Right atrium auricular region (tissue), 2 donors: ENCODE measurements at regions not wholly inside any gene's neighbourhood (a gene's known extent, or its start where the extent isn't known, plus 50 kb on each side); places are given as distances from the start of the nearest gene placed in this dataset.

Source experiments
- DNase-seq: peaks from one replicate; pipeline ENCODE4 v3.0.0-alpha.2; 2019; ENCODE audit warnings: low spot score
- H3K27ac ChIP-seq, 2 donors: fragments of 200-600 bp; sonication (generic); 1 replicate in 1 of 2; 2 replicates in 1 of 2; pipeline ENCODE4 v1.5.1; 2016 to 2019
- H3K27me3 ChIP-seq, 2 donors: fragments of 200-600 bp; sonication (generic); one replicate each; pipeline versions ENCODE4 v1.5.1 to v1.6.0; 2017 to 2019
- H3K36me3 ChIP-seq: fragments of 200-600 bp; sonication (generic); one replicate; pipeline ENCODE4 v1.5.1; 2016
- H3K4me1 ChIP-seq, 2 donors: fragments of 200-600 bp; sonication (generic); one replicate each; pipeline versions ENCODE4 v1.5.1 to v1.6.0; 2017 to 2019
- H3K4me3 ChIP-seq, 2 donors: fragments of 200-600 bp; sonication (generic); 1 replicate in 1 of 2; 2 replicates in 1 of 2; pipeline ENCODE4 v1.5.1; 2017 to 2019; ENCODE audit warnings: mild to moderate bottlenecking in 1 of 2, moderate library complexity in 1 of 2
- H3K9me3 ChIP-seq, 2 donors: fragments of 200-600 bp; sonication (generic); one replicate each; pipeline ENCODE4 v1.5.1; 2019
- CTCF ChIP-seq, 2 donors: fragments of 200-600 bp; sonication (generic); IDR thresholded peaks; one replicate each; pipeline ENCODE4 v1.5.1; 2019; ENCODE audit warnings: antibody characterized with exemption in 2 of 2

GRCh38 chr3:80157546-80157945 is 389.7 kb upstream of the ROBO1 start:
- H3K4me1 ChIP-seq, result no peaks in the 10 kb centered on the region
- TF ChIP-seq CTCF (IDR thresholded peaks at IDR 0.05), result no peak
- no peaks in the 10 kb centered on the region for H3K27me3 ChIP-seq
- H3K36me3 ChIP-seq, result no peaks in the 10 kb centered on the region
- no peaks in the 10 kb centered on the region for H3K9me3 ChIP-seq
- H3K27ac ChIP-seq, result no peak overlapping the region
- DNase-seq, result no peak
- H3K4me3 ChIP-seq, result no peak overlapping the region

- H3K4me3 ChIP-seq, result no peak overlapping the region
- DNase-seq, result no peak
- H3K36me3 ChIP-seq, result no peaks in the 10 kb centered on the region
- H3K4me1 ChIP-seq, result no peaks in the 10 kb centered on the region
- no peak for TF ChIP-seq CTCF (IDR thresholded peaks at IDR 0.05)
- H3K27ac ChIP-seq, result no peak overlapping the region
- H3K27me3 ChIP-seq, result no peaks in the 10 kb centered on the region
- H3K9me3 ChIP-seq, result no peaks in the 10 kb centered on the region
These were observed 384.9 kb upstream of the ROBO1 start for GRCh38 chr3:80152692-80153091.

GRCh38 chr3:80142714-80143113 is 374.9 kb upstream of the ROBO1 start:
- no peak for DNase-seq
- H3K4me1 ChIP-seq, result no peaks in the 10 kb centered on the region
- H3K9me3 ChIP-seq, result no peaks in the 10 kb centered on the region
- no peak overlapping the region for H3K4me3 ChIP-seq
- no peak overlapping the region for H3K27ac ChIP-seq
- H3K36me3 ChIP-seq, result no peaks in the 10 kb centered on the region
- TF ChIP-seq CTCF (IDR thresholded peaks at IDR 0.05), result no peak
- no peaks in the 10 kb centered on the region for H3K27me3 ChIP-seq

GRCh38 chr3:80141557-80141956 is 373.8 kb upstream of the ROBO1 start:
- Histone ChIP-seq H3K36me3 (no peaks in the 10 kb centered on the region), H3K4me3 (no peak overlapping the region), H3K4me1 (no peaks in the 10 kb centered on the region), H3K27ac (no peak overlapping the region), H3K27me3 (no peaks in the 10 kb centered on the region), H3K9me3 (no peaks in the 10 kb centered on the region)
- TF ChIP-seq CTCF (IDR thresholded peaks at IDR 0.05), result no peak
- DNase-seq, result no peak

GRCh38 chr3:80116281-80116680 is 348.5 kb upstream of the ROBO1 start:
- no peak for DNase-seq

More at GRCh38 chr3:80116281-80116680, 348.5 kb upstream of the ROBO1 start:
- TF ChIP-seq CTCF (IDR thresholded peaks at IDR 0.05), result no peak
- no peaks in the 10 kb centered on the region for H3K9me3 ChIP-seq
- no peaks in the 10 kb centered on the region for H3K4me1 ChIP-seq
- no peak overlapping the region for H3K27ac ChIP-seq
- H3K27me3 ChIP-seq, result no peaks in the 10 kb centered on the region
- no peak overlapping the region for H3K4me3 ChIP-seq
- no peaks in the 10 kb centered on the region for H3K36me3 ChIP-seq
